RWPE2 (cell line): ENCODE measurements at regions not wholly inside any gene's neighbourhood (a gene's known extent, or its start where the extent isn't known, plus 50 kb on each side); places are given as distances from the start of the nearest gene placed in this dataset.

Source experiments
- ATAC-seq: fragments of 200-7000 bp; cut with Tn5 transposase; 3 replicates; pipeline ENCODE4 v1.9.1; 2021; ENCODE audit warnings: low read depth
- DNase-seq: peaks from one replicate; pipeline ENCODE4 v3.0.0-alpha.2; 2020; ENCODE audit warnings: low spot score
- H3K27ac ChIP-seq: fragments of 450-650 bp; 2 replicates; pipeline ENCODE4 v1.5.1; 2017; ENCODE audit warnings: mild to moderate bottlenecking; ENCODE audit not compliant: poor library complexity, severe bottlenecking
- H3K27me3 ChIP-seq: fragments of 250-450 bp; sonication (Bioruptor Pico); 2 replicates; pipeline ENCODE4 v1.5.1; 2021; ENCODE audit warnings: mild to moderate bottlenecking, moderate library complexity; ENCODE audit not compliant: insufficient read depth, poor library complexity, severe bottlenecking
- H3K36me3 ChIP-seq: fragments of 250-450 bp; sonication (Bioruptor Pico); 2 replicates; pipeline ENCODE4 v1.5.1; 2020; ENCODE audit warnings: low read depth, mild to moderate bottlenecking, moderate library complexity
- H3K4me1 ChIP-seq: fragments of 250-450 bp; sonication (Bioruptor Pico); 2 replicates; pipeline ENCODE4 v1.5.1; 2021; ENCODE audit warnings: mild to moderate bottlenecking, moderate library complexity; ENCODE audit not compliant: insufficient read depth, poor library complexity, severe bottlenecking
- H3K4me3 ChIP-seq: fragments of 250-450 bp; sonication (Bioruptor Pico); 2 replicates; pipeline ENCODE4 v1.5.1; 2021; ENCODE audit warnings: mild to moderate bottlenecking, moderate library complexity; ENCODE audit not compliant: severe bottlenecking
- H3K9me3 ChIP-seq: fragments of 250-450 bp; sonication (Bioruptor Pico); 2 replicates; pipeline ENCODE4 v1.5.1; 2021; ENCODE audit warnings: mild to moderate bottlenecking, moderate library complexity; ENCODE audit not compliant: severe bottlenecking
- TF ChIP-seq, protein P1 (sequence below): fragments of 450-650 bp; IDR thresholded peaks from one replicate; pipeline ENCODE4 v1.5.1; 2017; ENCODE audit warnings: mild to moderate bottlenecking, moderate library complexity; ENCODE audit not compliant: poor library complexity, severe bottlenecking

DNA sequence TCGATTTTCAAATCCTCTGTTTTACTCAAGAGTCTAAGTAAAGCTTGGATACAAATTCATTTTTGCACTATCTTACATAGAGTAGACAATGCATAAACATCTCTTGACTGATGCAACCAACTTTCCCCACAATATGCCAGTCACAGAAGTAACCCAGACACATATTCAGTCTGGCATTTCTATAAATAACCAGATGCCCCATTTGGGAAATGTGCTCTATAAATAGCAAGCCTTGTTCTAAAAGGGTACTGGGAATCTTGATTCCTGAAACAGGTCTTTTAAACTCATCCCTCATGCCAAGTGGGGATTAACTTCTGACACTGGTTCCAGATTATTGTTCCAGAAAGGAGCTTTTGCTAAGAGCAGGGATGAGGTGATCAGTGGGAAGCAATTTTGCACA, 411.7 kb downstream of the EPM2A start:
- Histone ChIP-seq H3K36me3 (no peaks in the 10 kb centered on the region), H3K27me3 (no peaks in the 10 kb centered on the region), H3K4me3 (no peak overlapping the region), H3K27ac (no peak overlapping the region), H3K4me1 (no peaks in the 10 kb centered on the region), H3K9me3 (no peaks in the 10 kb centered on the region)
- ATAC-seq (no peak), DNase-seq (no peak)
- TF ChIP-seq, protein P1, sequence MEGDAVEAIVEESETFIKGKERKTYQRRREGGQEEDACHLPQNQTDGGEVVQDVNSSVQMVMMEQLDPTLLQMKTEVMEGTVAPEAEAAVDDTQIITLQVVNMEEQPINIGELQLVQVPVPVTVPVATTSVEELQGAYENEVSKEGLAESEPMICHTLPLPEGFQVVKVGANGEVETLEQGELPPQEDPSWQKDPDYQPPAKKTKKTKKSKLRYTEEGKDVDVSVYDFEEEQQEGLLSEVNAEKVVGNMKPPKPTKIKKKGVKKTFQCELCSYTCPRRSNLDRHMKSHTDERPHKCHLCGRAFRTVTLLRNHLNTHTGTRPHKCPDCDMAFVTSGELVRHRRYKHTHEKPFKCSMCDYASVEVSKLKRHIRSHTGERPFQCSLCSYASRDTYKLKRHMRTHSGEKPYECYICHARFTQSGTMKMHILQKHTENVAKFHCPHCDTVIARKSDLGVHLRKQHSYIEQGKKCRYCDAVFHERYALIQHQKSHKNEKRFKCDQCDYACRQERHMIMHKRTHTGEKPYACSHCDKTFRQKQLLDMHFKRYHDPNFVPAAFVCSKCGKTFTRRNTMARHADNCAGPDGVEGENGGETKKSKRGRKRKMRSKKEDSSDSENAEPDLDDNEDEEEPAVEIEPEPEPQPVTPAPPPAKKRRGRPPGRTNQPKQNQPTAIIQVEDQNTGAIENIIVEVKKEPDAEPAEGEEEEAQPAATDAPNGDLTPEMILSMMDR: no peak

GRCh38 chr6:145327586-145327985, 407.7 kb downstream of the EPM2A start:
- ATAC-seq (no peak), DNase-seq (no peak)
- Histone ChIP-seq H3K36me3 (no peaks in the 10 kb centered on the region), H3K27me3 (no peaks in the 10 kb centered on the region), H3K27ac (no peak overlapping the region), H3K4me1 (no peaks in the 10 kb centered on the region), H3K9me3 (no peaks in the 10 kb centered on the region), H3K4me3 (no peak overlapping the region)
- TF ChIP-seq, protein P1: no peak

DNA sequence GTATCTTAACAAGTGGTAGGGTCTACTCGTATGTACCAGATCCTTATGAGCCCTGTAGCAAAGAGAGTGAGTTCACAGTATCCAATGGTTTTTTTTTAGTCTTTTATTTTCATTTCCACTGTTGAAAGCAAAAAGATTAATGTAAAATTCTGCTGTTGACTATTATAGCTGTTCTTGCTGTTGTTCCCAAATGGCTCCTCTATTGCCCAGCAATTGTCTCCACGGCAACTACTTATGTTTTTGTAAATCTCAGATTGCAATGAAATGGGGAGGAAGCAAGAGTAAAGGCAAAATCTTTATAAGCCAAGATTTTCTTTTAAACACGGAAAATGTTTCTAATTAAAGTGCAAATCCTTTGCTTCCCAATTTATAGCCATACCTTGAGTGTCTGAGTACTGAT, 406.1 kb downstream of the EPM2A start:
- Histone ChIP-seq H3K27ac (no peak overlapping the region), H3K27me3 (no peaks in the 10 kb centered on the region), H3K9me3 (no peaks in the 10 kb centered on the region), H3K4me3 (no peak overlapping the region), H3K36me3 (no peaks in the 10 kb centered on the region), H3K4me1 (no peaks in the 10 kb centered on the region)
- DNase-seq: no peak
- TF ChIP-seq, protein P1: no peak
- ATAC-seq: no peak

DNA sequence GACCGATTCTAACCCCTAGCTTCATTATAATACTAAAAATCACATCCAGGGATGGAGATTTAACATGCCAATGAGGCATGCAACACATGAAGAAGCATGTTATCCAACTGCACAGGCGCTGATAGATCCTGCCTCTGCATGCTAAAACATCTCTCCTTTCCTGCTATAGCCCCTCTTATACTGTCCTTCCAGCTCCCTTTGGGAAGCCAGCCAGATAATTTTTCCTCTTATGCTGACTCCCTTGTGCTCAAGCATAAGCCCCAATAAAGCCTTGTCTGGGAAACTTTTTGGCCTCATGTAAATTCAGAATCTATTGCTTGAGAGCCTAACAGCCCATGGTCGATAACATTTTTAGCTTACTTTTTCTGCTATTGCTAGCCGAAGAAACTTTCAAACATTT, 404.3 kb downstream of the EPM2A start:
- H3K27ac ChIP-seq: no peak overlapping the region
- H3K27me3 ChIP-seq: no peaks in the 10 kb centered on the region
- ATAC-seq (no peak), DNase-seq (no peak)
- H3K36me3 ChIP-seq: no peaks in the 10 kb centered on the region
- no peaks in the 10 kb centered on the region for H3K4me1 ChIP-seq
- H3K4me3 ChIP-seq: no peak overlapping the region
- TF ChIP-seq, protein P1: no peak
- no peaks in the 10 kb centered on the region for H3K9me3 ChIP-seq

DNA sequence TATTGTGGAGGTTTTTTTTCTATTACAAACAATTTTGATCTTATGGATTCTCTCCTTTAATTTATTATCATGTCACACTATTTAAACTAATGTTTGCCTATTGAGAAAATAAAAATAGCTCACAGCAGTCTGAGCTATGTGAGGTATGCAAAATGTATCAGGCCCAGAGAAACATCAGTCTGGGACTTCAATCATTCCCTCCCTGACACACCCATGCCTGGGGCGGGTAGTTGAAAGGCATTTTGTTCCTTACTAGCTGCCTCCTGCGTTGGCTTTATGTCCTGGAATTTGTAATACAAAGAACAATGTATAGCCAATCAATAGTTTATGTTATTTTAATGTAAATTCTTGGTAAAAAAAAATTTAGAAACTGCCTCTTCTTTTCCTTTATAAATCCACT, 403.3 kb downstream of the EPM2A start:
- Histone ChIP-seq H3K9me3 (no peaks in the 10 kb centered on the region), H3K27ac (no peak overlapping the region), H3K4me1 (no peaks in the 10 kb centered on the region), H3K36me3 (no peaks in the 10 kb centered on the region), H3K27me3 (no peaks in the 10 kb centered on the region), H3K4me3 (no peak overlapping the region)
- DNase-seq: no peak
- no peak; the same call in 2 of the 3 replicates for ATAC-seq
- TF ChIP-seq, protein P1: no peak
